ENCODE measurements at regions not wholly inside any gene's neighbourhood (a gene's known extent, or its start where the extent isn't known, plus 50 kb on each side); places are given as distances from the start of the nearest gene placed in this dataset.

- Histone ChIP-seq H3K27ac (ENCODE audit: low read depth in 2 of 2, low read length in 1 of 2) (no peak overlapping the region), H3K9me3 (ENCODE audit: control insufficient read depth in 2 of 2, insufficient read depth in 1 of 2, low read depth in 1 of 2, low read length in 1 of 2) (no peaks in the 10 kb centered on the region), H3K27me3 (ENCODE audit: control insufficient read depth in 1 of 2, insufficient read depth in 2 of 2, low read length in 2 of 2) (no peaks in the 10 kb centered on the region), H3K36me3 (ENCODE audit: control insufficient read depth in 2 of 2, insufficient read depth in 2 of 2, low read length in 1 of 2) (no peaks in the 10 kb centered on the region), H3K4me1 (ENCODE audit: control insufficient read depth in 2 of 2, insufficient read depth in 2 of 2, low read length in 1 of 2) (peaks cover 0 to 4% of the 10 kb centered on the region in 2 donors), H3K4me3 (ENCODE audit: low read depth in 1 of 2, low read length in 2 of 2) (no peak overlapping the region)
- 0% methylated on average over 1 of the region's 1 CpG for WGBS, 2 donors
These were observed 478.1 kb downstream of the NPIPA7 start for GRCh38 chr16:16857012-16857411.

- 25 to 27% methylated on average over 5 of the region's 5 CpGs for WGBS, 2 donors
- H3K27me3 ChIP-seq (ENCODE audit: control insufficient read depth in 1 of 2, insufficient read depth in 2 of 2, low read length in 2 of 2), result no peaks in the 10 kb centered on the region
- no peak overlapping the region for H3K27ac ChIP-seq (ENCODE audit: low read depth in 2 of 2, low read length in 1 of 2)
- peaks cover 0 to 7% of the 10 kb centered on the region in 2 donors for H3K4me1 ChIP-seq (ENCODE audit: control insufficient read depth in 2 of 2, insufficient read depth in 2 of 2, low read length in 1 of 2)
- H3K9me3 ChIP-seq (ENCODE audit: control insufficient read depth in 2 of 2, insufficient read depth in 1 of 2, low read depth in 1 of 2, low read length in 1 of 2), result no peaks in the 10 kb centered on the region
- no peaks in the 10 kb centered on the region for H3K36me3 ChIP-seq (ENCODE audit: control insufficient read depth in 2 of 2, insufficient read depth in 2 of 2, low read length in 1 of 2)
- H3K4me3 ChIP-seq (ENCODE audit: low read depth in 1 of 2, low read length in 2 of 2), result no peak overlapping the region
These were observed 478.8 kb downstream of the NPIPA7 start for GRCh38 chr16:16857603-16858283.

DNA sequence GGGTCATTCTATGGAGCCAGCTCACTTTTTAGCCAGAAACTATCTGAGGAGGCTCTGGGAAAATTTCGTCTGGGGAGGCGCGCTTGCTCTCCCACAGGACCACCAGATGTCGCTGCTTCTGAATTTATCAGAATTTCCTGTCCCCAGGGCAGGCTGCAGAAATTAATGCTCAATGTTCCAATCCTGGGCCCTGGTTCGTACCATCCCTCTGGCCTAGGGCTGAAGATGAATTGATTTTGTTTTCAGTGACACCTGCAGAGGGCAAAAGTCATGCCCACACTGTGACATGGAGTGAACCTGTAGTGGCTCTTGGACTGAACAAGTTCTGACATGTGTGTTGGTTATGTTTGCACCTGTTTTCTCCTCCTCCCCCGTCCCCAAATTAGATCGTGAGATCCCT is 482.6 kb downstream of the NPIPA7 start:
- H3K36me3 ChIP-seq (ENCODE audit: control insufficient read depth in 2 of 2, insufficient read depth in 2 of 2, low read length in 1 of 2), result no peaks in the 10 kb centered on the region
- no peaks in the 10 kb centered on the region for H3K27me3 ChIP-seq (ENCODE audit: control insufficient read depth in 1 of 2, insufficient read depth in 2 of 2, low read length in 2 of 2)
- peaks cover 0 to 7% of the 10 kb centered on the region in 2 donors for H3K4me1 ChIP-seq (ENCODE audit: control insufficient read depth in 2 of 2, insufficient read depth in 2 of 2, low read length in 1 of 2)
- no peak overlapping the region for H3K27ac ChIP-seq (ENCODE audit: low read depth in 2 of 2, low read length in 1 of 2)
- no peaks in the 10 kb centered on the region for H3K9me3 ChIP-seq (ENCODE audit: control insufficient read depth in 2 of 2, insufficient read depth in 1 of 2, low read depth in 1 of 2, low read length in 1 of 2)
- WGBS, 2 donors, result 10 to 14% methylated on average over 7 of the region's 7 CpGs
- H3K4me3 ChIP-seq (ENCODE audit: low read depth in 1 of 2, low read length in 2 of 2), result no peak overlapping the region

DNA sequence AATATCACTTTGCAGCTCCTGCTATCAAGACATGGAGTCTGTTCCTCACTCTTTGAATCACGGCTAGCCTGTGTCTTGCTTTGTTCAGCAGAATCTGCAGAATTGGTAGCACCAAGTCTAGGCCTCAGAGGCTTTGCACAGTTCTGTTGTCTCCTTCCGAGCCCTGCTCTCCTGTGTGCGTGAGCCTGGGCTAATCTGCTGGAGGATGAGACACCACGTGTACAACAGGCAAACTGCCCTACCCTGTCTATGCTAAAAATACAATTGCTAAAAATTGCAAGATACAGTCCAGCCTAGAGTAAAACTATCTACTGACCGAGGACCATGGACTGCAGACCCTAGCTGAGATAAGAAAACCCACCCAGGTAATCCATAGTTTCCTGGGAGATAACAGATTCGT is 484.7 kb downstream of the NPIPA7 start:
- 84 to 88% methylated on average over 6 of the region's 6 CpGs for WGBS, 2 donors
- Histone ChIP-seq H3K27me3 (ENCODE audit: control insufficient read depth in 1 of 2, insufficient read depth in 2 of 2, low read length in 2 of 2) (no peaks in the 10 kb centered on the region), H3K36me3 (ENCODE audit: control insufficient read depth in 2 of 2, insufficient read depth in 2 of 2, low read length in 1 of 2) (no peaks in the 10 kb centered on the region), H3K4me3 (ENCODE audit: low read depth in 1 of 2, low read length in 2 of 2) (no peak overlapping the region), H3K9me3 (ENCODE audit: control insufficient read depth in 2 of 2, insufficient read depth in 1 of 2, low read depth in 1 of 2, low read length in 1 of 2) (no peaks in the 10 kb centered on the region), H3K27ac (ENCODE audit: low read depth in 2 of 2, low read length in 1 of 2) (no peak overlapping the region), H3K4me1 (ENCODE audit: control insufficient read depth in 2 of 2, insufficient read depth in 2 of 2, low read length in 1 of 2) (peaks cover 0 to 4% of the 10 kb centered on the region in 2 donors)

GRCh38 chr16:16864536-16864935 is 485.6 kb downstream of the NPIPA7 start:
- Histone ChIP-seq H3K27me3 (ENCODE audit: control insufficient read depth in 1 of 2, insufficient read depth in 2 of 2, low read length in 2 of 2) (no peaks in the 10 kb centered on the region), H3K4me1 (ENCODE audit: control insufficient read depth in 2 of 2, insufficient read depth in 2 of 2, low read length in 1 of 2) (peaks cover 0 to 4% of the 10 kb centered on the region in 2 donors), H3K4me3 (ENCODE audit: low read depth in 1 of 2, low read length in 2 of 2) (no peak overlapping the region), H3K9me3 (ENCODE audit: control insufficient read depth in 2 of 2, insufficient read depth in 1 of 2, low read depth in 1 of 2, low read length in 1 of 2) (no peaks in the 10 kb centered on the region), H3K27ac (ENCODE audit: low read depth in 2 of 2, low read length in 1 of 2) (no peak overlapping the region), H3K36me3 (ENCODE audit: control insufficient read depth in 2 of 2, insufficient read depth in 2 of 2, low read length in 1 of 2) (no peaks in the 10 kb centered on the region)
- WGBS, 2 donors, result 55 to 61% methylated on average over 4 of the region's 4 CpGs

- Histone ChIP-seq H3K27me3 (ENCODE audit: control insufficient read depth in 1 of 2, insufficient read depth in 2 of 2, low read length in 2 of 2) (no peaks in the 10 kb centered on the region), H3K9me3 (ENCODE audit: control insufficient read depth in 2 of 2, insufficient read depth in 1 of 2, low read depth in 1 of 2, low read length in 1 of 2) (no peaks in the 10 kb centered on the region), H3K4me3 (ENCODE audit: low read depth in 1 of 2, low read length in 2 of 2) (no peak overlapping the region), H3K27ac (ENCODE audit: low read depth in 2 of 2, low read length in 1 of 2) (no peak overlapping the region), H3K4me1 (ENCODE audit: control insufficient read depth in 2 of 2, insufficient read depth in 2 of 2, low read length in 1 of 2) (peaks cover 0 to 4% of the 10 kb centered on the region in 2 donors), H3K36me3 (ENCODE audit: control insufficient read depth in 2 of 2, insufficient read depth in 2 of 2, low read length in 1 of 2) (no peaks in the 10 kb centered on the region)
- 83% methylated on average over 3 of the region's 3 CpGs for WGBS, 2 donors
These were observed 486.4 kb downstream of the NPIPA7 start for GRCh38 chr16:16865374-16865773.

- Histone ChIP-seq H3K27ac (ENCODE audit: low read depth in 2 of 2, low read length in 1 of 2) (no peak overlapping the region), H3K9me3 (ENCODE audit: control insufficient read depth in 2 of 2, insufficient read depth in 1 of 2, low read depth in 1 of 2, low read length in 1 of 2) (no peaks in the 10 kb centered on the region), H3K36me3 (ENCODE audit: control insufficient read depth in 2 of 2, insufficient read depth in 2 of 2, low read length in 1 of 2) (no peaks in the 10 kb centered on the region), H3K4me3 (ENCODE audit: low read depth in 1 of 2, low read length in 2 of 2) (no peak overlapping the region), H3K27me3 (ENCODE audit: control insufficient read depth in 1 of 2, insufficient read depth in 2 of 2, low read length in 2 of 2) (no peaks in the 10 kb centered on the region), H3K4me1 (ENCODE audit: control insufficient read depth in 2 of 2, insufficient read depth in 2 of 2, low read length in 1 of 2) (no peaks in the 10 kb centered on the region)
- WGBS, 2 donors, result 58 to 70% methylated on average over 7 of the region's 7 CpGs
These were observed 489.0 kb downstream of the NPIPA7 start for GRCh38 chr16:16867973-16868372.

DNA sequence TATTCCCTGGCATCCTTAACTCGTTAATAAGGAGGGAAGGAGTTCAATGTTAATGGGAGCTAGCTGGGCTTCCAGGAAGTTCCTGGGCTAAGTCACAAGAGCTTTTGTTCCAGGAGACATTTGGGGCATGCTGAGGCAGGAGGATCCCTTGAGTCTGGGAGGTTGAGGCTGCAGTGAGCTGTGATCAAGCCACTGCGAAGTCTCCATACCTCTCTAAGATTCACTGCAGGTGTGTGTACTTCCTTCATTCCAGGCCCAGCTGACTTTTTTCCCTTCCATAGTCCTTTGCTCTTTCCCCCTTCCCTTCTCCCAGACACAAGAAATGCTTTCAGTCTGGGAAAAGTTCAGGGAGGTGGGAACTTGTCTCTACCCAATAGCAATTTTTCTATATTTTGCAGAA is 489.8 kb downstream of the NPIPA7 start:
- no peak overlapping the region for H3K27ac ChIP-seq (ENCODE audit: low read depth in 2 of 2, low read length in 1 of 2)
- 23 to 27% methylated on average over 2 of the region's 2 CpGs for WGBS, 2 donors
- H3K27me3 ChIP-seq (ENCODE audit: control insufficient read depth in 1 of 2, insufficient read depth in 2 of 2, low read length in 2 of 2), result no peaks in the 10 kb centered on the region
- H3K36me3 ChIP-seq (ENCODE audit: control insufficient read depth in 2 of 2, insufficient read depth in 2 of 2, low read length in 1 of 2), result no peaks in the 10 kb centered on the region
- no peaks in the 10 kb centered on the region for H3K9me3 ChIP-seq (ENCODE audit: control insufficient read depth in 2 of 2, insufficient read depth in 1 of 2, low read depth in 1 of 2, low read length in 1 of 2)
- no peaks in the 10 kb centered on the region for H3K4me1 ChIP-seq (ENCODE audit: control insufficient read depth in 2 of 2, insufficient read depth in 2 of 2, low read length in 1 of 2)
- H3K4me3 ChIP-seq (ENCODE audit: low read depth in 1 of 2, low read length in 2 of 2), result no peak overlapping the region

- Histone ChIP-seq H3K9me3 (ENCODE audit: control insufficient read depth in 2 of 2, insufficient read depth in 1 of 2, low read depth in 1 of 2, low read length in 1 of 2) (no peaks in the 10 kb centered on the region), H3K4me1 (ENCODE audit: control insufficient read depth in 2 of 2, insufficient read depth in 2 of 2, low read length in 1 of 2) (no peaks in the 10 kb centered on the region), H3K27ac (ENCODE audit: low read depth in 2 of 2, low read length in 1 of 2) (no peak overlapping the region), H3K36me3 (ENCODE audit: control insufficient read depth in 2 of 2, insufficient read depth in 2 of 2, low read length in 1 of 2) (no peaks in the 10 kb centered on the region), H3K4me3 (ENCODE audit: low read depth in 1 of 2, low read length in 2 of 2) (no peak overlapping the region), H3K27me3 (ENCODE audit: control insufficient read depth in 1 of 2, insufficient read depth in 2 of 2, low read length in 2 of 2) (peaks cover 0 to 2% of the 10 kb centered on the region in 2 donors)
- WGBS, 2 donors, result 62 to 83% methylated on average over 5 of the region's 5 CpGs
These were observed 490.8 kb downstream of the NPIPA7 start for GRCh38 chr16:16869746-16870145.

GRCh38 chr16:16871196-16871595 is 492.3 kb downstream of the NPIPA7 start:
- Histone ChIP-seq H3K36me3 (ENCODE audit: control insufficient read depth in 2 of 2, insufficient read depth in 2 of 2, low read length in 1 of 2) (no peaks in the 10 kb centered on the region), H3K9me3 (ENCODE audit: control insufficient read depth in 2 of 2, insufficient read depth in 1 of 2, low read depth in 1 of 2, low read length in 1 of 2) (no peaks in the 10 kb centered on the region), H3K27ac (ENCODE audit: low read depth in 2 of 2, low read length in 1 of 2) (no peak overlapping the region), H3K27me3 (ENCODE audit: control insufficient read depth in 1 of 2, insufficient read depth in 2 of 2, low read length in 2 of 2) (peaks cover 0 to 2% of the 10 kb centered on the region in 2 donors), H3K4me1 (ENCODE audit: control insufficient read depth in 2 of 2, insufficient read depth in 2 of 2, low read length in 1 of 2) (no peaks in the 10 kb centered on the region), H3K4me3 (ENCODE audit: low read depth in 1 of 2, low read length in 2 of 2) (no peak overlapping the region)
- 57 to 59% methylated on average over 9 of the region's 9 CpGs for WGBS, 2 donors
